Lung (tissue), 11 donors: ENCODE measurements at regions not wholly inside any gene's neighbourhood (a gene's known extent, or its start where the extent isn't known, plus 50 kb on each side); places are given as distances from the start of the nearest gene placed in this dataset.
"Not testable (repeated sequence)": the region's sequence is repeated elsewhere in the genome, so short reads cannot be mapped to it uniquely, and the experiment has no call there.

Source experiments
- ATAC-seq: fragments of 200-7000 bp; cut with Tn5 transposase; one replicate; pipeline ENCODE4 v1.9.1; 2020; ENCODE audit warnings: moderate number of reproducible peaks; ENCODE audit not compliant: insufficient read depth, low FRiP score
- DNase-seq, 3 donors: peaks; one replicate each; pipeline ENCODE4 v3.0.0-alpha.2; 2013 to 2017
- H3K27ac ChIP-seq, 2 donors: one replicate each; pipeline ENCODE4 v1.5.1; 2013; ENCODE audit warnings: mild to moderate bottlenecking in 2 of 2, moderate library complexity in 2 of 2, control low read depth in 1 of 2, inconsistent platforms in 1 of 2, low read depth in 1 of 2, low read length in 1 of 2
- H3K27me3 ChIP-seq, 3 donors: one replicate each; pipeline ENCODE4 v1.5.1; 2013; ENCODE audit warnings: low read length in 2 of 3; ENCODE audit not compliant: control insufficient read depth in 3 of 3, insufficient read depth in 3 of 3
- H3K36me3 ChIP-seq, 4 donors: one replicate each; pipeline ENCODE4 v1.5.1; 2013; ENCODE audit warnings: low read length in 4 of 4, mild to moderate bottlenecking in 1 of 4, moderate library complexity in 1 of 4; ENCODE audit not compliant: control insufficient read depth in 4 of 4, insufficient read depth in 4 of 4
- H3K4me1 ChIP-seq, 5 donors: one replicate each; pipeline ENCODE4 v1.5.1; 2013; ENCODE audit warnings: low read length in 5 of 5, mild to moderate bottlenecking in 2 of 5, moderate library complexity in 1 of 5; ENCODE audit not compliant: control insufficient read depth in 5 of 5, insufficient read depth in 5 of 5
- H3K4me3 ChIP-seq: one replicate; pipeline ENCODE4 v1.5.1; 2013; ENCODE audit warnings: mild to moderate bottlenecking, control low read depth, moderate library complexity
- H3K9ac ChIP-seq, 2 donors: one replicate each; pipeline ENCODE4 v1.5.1; 2013; ENCODE audit warnings: low read length in 2 of 2, control low read depth in 1 of 2; ENCODE audit not compliant: insufficient read depth in 1 of 2
- H3K9me3 ChIP-seq, 4 donors: one replicate each; pipeline ENCODE4 v1.5.1; 2013; ENCODE audit warnings: low read length in 3 of 4, mild to moderate bottlenecking in 1 of 4, moderate library complexity in 1 of 4; ENCODE audit not compliant: control insufficient read depth in 4 of 4, insufficient read depth in 3 of 4
- CTCF ChIP-seq: IDR thresholded peaks from 2 replicates; pipeline ENCODE4 v1.5.1; 2012; ENCODE audit warnings: mild to moderate bottlenecking; ENCODE audit errors: control extremely low read depth, extremely low read depth
- WGBS, 2 donors: extraction: QIAGEN DNeasy Blood & Tissue Kit; methylation state at CpG; one replicate each; pipeline ENCODE4 v1.1.7; 2013; 5-methylcytosine and 5-hydroxymethylcytosine counted together
- donor health status: control.
- donor health status: control.
- donor health status: Bipolar disorder and iron deficiency.
- donor health status: healthy.
- donor health status: DM: yes; HTN: yes; CAD: no.

GRCh38 chr20:39736434-39737327, 774.5 kb downstream of the DHX35 start:
- Histone ChIP-seq H3K4me3 (no peak overlapping the region), H3K9me3 (no peaks in the 10 kb centered on the region), H3K4me1 (no peaks in the 10 kb centered on the region), H3K27ac (no peak overlapping the region), H3K36me3 (no peaks in the 10 kb centered on the region), H3K9ac (no peak overlapping the region), H3K27me3 (no peaks in the 10 kb centered on the region)
- 81 to 88% methylated on average over 6 of the region's 6 CpGs for WGBS, 2 donors
- no peak for DNase-seq
- no peak for ATAC-seq
- no peak for TF ChIP-seq CTCF

- H3K9me3 ChIP-seq, result peaks cover 0 to 17% (median 10%) of the 10 kb centered on the region in 4 donors
- not testable (repeated sequence) for DNase-seq, H3K27me3 ChIP-seq, H3K27ac ChIP-seq, ATAC-seq, H3K4me3 ChIP-seq, H3K36me3 ChIP-seq, H3K4me1 ChIP-seq, H3K9ac ChIP-seq
- WGBS, 2 donors, result 93 to 96% methylated on average over 6 of the region's 6 CpGs
These were observed 763.4 kb downstream of the DHX35 start for GRCh38 chr20:39725513-39725912.

- Histone ChIP-seq H3K27me3 (no peaks in the 10 kb centered on the region), H3K27ac (no peak overlapping the region), H3K4me1 (no peaks in the 10 kb centered on the region), H3K9me3 (no peaks in the 10 kb centered on the region), H3K9ac (no peak overlapping the region), H3K36me3 (no peaks in the 10 kb centered on the region), H3K4me3 (no peak overlapping the region)
- ATAC-seq (no peak), DNase-seq (no peak)
- no peak for TF ChIP-seq CTCF
- WGBS, 2 donors, result 93 to 95% methylated on average over 2 of the region's 2 CpGs
These were observed 757.1 kb downstream of the DHX35 start for GRCh38 chr20:39719293-39719692.

DNA sequence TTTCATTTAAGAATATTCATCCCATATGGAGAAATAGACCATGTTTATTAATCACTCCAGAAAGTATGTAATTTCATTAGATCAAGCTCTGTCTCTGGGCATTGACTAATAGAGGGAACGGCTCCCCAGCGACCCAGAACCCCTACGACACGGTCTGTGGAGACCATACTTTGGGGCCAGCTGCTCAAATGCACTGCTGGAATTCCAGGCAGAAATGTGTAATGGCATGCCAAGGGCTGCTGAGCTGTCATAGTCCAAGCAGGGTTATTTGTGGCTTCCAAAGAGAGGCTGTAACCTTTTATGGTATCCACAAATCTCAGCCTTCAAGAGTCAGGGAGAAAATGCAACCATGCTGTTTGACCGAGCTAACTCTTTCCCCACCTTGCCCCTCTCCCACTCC, 755.8 kb downstream of the DHX35 start:
- Histone ChIP-seq H3K27me3 (no peaks in the 10 kb centered on the region), H3K27ac (no peak overlapping the region), H3K36me3 (no peaks in the 10 kb centered on the region), H3K9ac (no peak overlapping the region), H3K4me3 (no peak overlapping the region), H3K9me3 (no peaks in the 10 kb centered on the region), H3K4me1 (no peaks in the 10 kb centered on the region)
- DNase-seq (no peak), ATAC-seq (no peak)
- WGBS, 2 donors, result 91 to 96% methylated on average over 5 of the region's 5 CpGs
- no peak for TF ChIP-seq CTCF
